ENCODE measurements at regions not wholly inside any gene's neighbourhood (a gene's known extent, or its start where the extent isn't known, plus 50 kb on each side); places are given as distances from the start of the nearest gene placed in this dataset.

GRCh38 chr3:944786-945185 is 148.0 kb upstream of the CNTN6 start:
- TF ChIP-seq CTCF (IDR thresholded peaks at IDR 0.05; ENCODE audit: insufficient read depth, low read length, poor library complexity, severe bottlenecking) (no peak), EZH2phosphoT487 (conservative IDR thresholded peaks at IDR 0.05; ENCODE audit: low read length) (no peak)
